Right renal pelvis (tissue), 4 donors: ENCODE measurements at regions not wholly inside any gene's neighbourhood (a gene's known extent, or its start where the extent isn't known, plus 50 kb on each side); places are given as distances from the start of the nearest gene placed in this dataset.
"Not testable (repeated sequence)": the region's sequence is repeated elsewhere in the genome, so short reads cannot be mapped to it uniquely, and the experiment has no call there.

ENCODE experiments used
- DNase-seq, 4 donors: peaks; one replicate each; pipeline ENCODE4 v3.0.0-alpha.2; 2013; ENCODE audit warnings: low read depth in 4 of 4, low spot score in 3 of 4, missing footprints in 1 of 4

GRCh38 chr2:195238379-195238778 lies 418.6 kb upstream of the SLC39A10 start:
- no peak for DNase-seq

GRCh38 chr2:195228547-195228946 lies 428.5 kb upstream of the SLC39A10 start:
- not testable (repeated sequence) for DNase-seq

GRCh38 chr2:195214072-195214471 lies 443.0 kb upstream of the SLC39A10 start:
- no peak for DNase-seq

- DNase-seq: no peak
These were observed 444.4 kb upstream of the SLC39A10 start for GRCh38 chr2:195212586-195212985.

GRCh38 chr2:195202163-195202845 lies 454.7 kb upstream of the SLC39A10 start:
- DNase-seq: no peak

GRCh38 chr2:195199864-195200263 lies 457.2 kb upstream of the SLC39A10 start:
- DNase-seq: no peak

GRCh38 chr2:195181059-195181705 lies 475.8 kb upstream of the SLC39A10 start:
- no peak for DNase-seq

- no peak for DNase-seq
These were observed 488.7 kb upstream of the SLC39A10 start for GRCh38 chr2:195168369-195168768.

- no peak for DNase-seq
These were observed 492.1 kb upstream of the SLC39A10 start for GRCh38 chr2:195164930-195165329.

- no peak for DNase-seq
These were observed 494.1 kb upstream of the SLC39A10 start for GRCh38 chr2:195162918-195163317.

- no peak for DNase-seq
These were observed 494.8 kb upstream of the SLC39A10 start for GRCh38 chr2:195162194-195162593.

- no peak for DNase-seq
These were observed 496.1 kb upstream of the SLC39A10 start for GRCh38 chr2:195160963-195161362.

- no peak for DNase-seq
These were observed 505.3 kb upstream of the SLC39A10 start for GRCh38 chr2:195151711-195152110.

GRCh38 chr2:195150819-195151218 lies 506.2 kb upstream of the SLC39A10 start:
- no peak for DNase-seq

GRCh38 chr2:195148004-195148403 lies 509.0 kb upstream of the SLC39A10 start:
- DNase-seq: no peak

GRCh38 chr2:195146761-195147541 lies 510.1 kb upstream of the SLC39A10 start:
- DNase-seq: no peak

GRCh38 chr2:195138435-195138834 lies 518.6 kb upstream of the SLC39A10 start:
- no peak for DNase-seq

- DNase-seq: not testable (repeated sequence)
These were observed 531.1 kb upstream of the SLC39A10 start for GRCh38 chr2:195125889-195126288.

GRCh38 chr2:195124391-195125079 lies 532.5 kb upstream of the SLC39A10 start:
- DNase-seq: no peak

GRCh38 chr2:195122653-195123052 lies 534.4 kb upstream of the SLC39A10 start:
- DNase-seq: no peak

- DNase-seq: no peak
These were observed 535.7 kb upstream of the SLC39A10 start for GRCh38 chr2:195121341-195121740.
